ENCODE measurements at regions not wholly inside any gene's neighbourhood (a gene's known extent, or its start where the extent isn't known, plus 50 kb on each side); places are given as distances from the start of the nearest gene placed in this dataset.

DNA sequence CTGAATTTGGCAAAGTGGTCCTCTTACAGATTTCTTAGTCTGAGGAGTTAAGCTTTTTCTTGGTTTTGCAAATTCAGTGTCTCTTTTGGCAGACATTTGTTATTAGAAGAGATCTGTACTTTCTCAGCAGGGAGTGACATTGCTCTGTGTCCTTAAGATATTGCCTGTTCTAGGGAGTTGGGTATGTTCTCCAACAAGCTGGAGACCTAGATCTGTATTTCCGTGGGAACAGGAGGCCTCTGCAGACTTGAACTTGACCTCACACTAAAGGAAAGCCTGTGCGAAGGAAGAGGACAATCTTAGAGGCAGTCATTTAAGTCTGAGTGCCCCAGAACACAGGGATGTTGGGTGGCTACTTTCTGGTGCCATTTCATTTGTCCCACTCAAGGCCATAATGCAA lies 107.0 kb upstream of the ATP8B1 start:
- 74 to 77% methylated on average over 2 of the region's 2 CpGs for WGBS, 2 experiments (ENCODE audit: low coverage in 1 of 2, low lambda C conversion rate in 2 of 2, missing lambda C conversion rate in 2 of 2)
- H4K20me1 ChIP-seq (ENCODE audit: insufficient read depth) = no peaks in the 10 kb centered on the region
- DNase-seq = no peak
- H3K9me3 ChIP-seq (ENCODE audit: low read depth) = no peaks in the 10 kb centered on the region
- no peaks in the 10 kb centered on the region for H3K79me2 ChIP-seq (ENCODE audit: insufficient read depth)
- TF ChIP-seq EZH2phosphoT487 (IDR thresholded peaks at IDR 0.05; ENCODE audit: insufficient read depth, low read depth) (no peak), EZH2 (IDR thresholded peaks at IDR 0.05; ENCODE audit: insufficient read depth, poor library complexity, severe bottlenecking) (no peak)
- H3K4me2 ChIP-seq (ENCODE audit: unreplicated experiment) = peak overlapping the region; percentile 62
- no peaks in the 10 kb centered on the region for H3K36me3 ChIP-seq (ENCODE audit: low read depth)
- peak overlapping the region; percentile 64 for H2AFZ ChIP-seq
- no peak overlapping the region for H3K27ac ChIP-seq
- in situ Hi-C loops (cut with MboI) = no loop called here
- no peak overlapping the region for H3K4me3 ChIP-seq
- H3K9me2 ChIP-seq (ENCODE audit: insufficient read depth) = no peaks in the 10 kb centered on the region
- H3K27me3 ChIP-seq (replicated peaks; ENCODE audit: insufficient read depth) = no peaks in the 10 kb centered on the region
- H3F3A ChIP-seq (ENCODE audit: insufficient read depth) = no peaks in the 10 kb centered on the region
- H3K4me1 ChIP-seq (ENCODE audit: insufficient read depth) = no peaks in the 10 kb centered on the region; the same call in 1 of the 2 replicates
- no peak overlapping the region for H3K9ac ChIP-seq

DNA sequence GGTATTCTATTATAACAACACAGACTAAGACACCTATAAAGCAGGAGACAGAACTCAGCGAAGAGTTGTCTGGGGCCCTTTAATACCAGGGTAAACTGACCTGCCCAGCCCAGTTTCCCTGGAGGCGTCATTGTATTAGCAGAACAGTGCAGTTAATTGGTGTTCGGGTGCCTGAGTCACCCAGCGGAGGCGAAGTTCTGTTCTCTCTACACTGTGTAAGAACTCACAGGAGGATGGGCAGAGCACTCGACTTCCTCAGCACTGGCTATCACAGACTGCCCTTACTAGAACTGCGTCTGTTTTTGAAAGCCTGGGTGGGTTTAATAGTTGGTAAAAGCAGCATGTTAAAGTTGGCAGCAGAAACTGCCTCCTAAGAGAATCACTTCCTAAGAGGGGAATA lies 106.5 kb upstream of the ATP8B1 start:
- Histone ChIP-seq H3K27ac (no peak overlapping the region), H3K36me3 (ENCODE audit: low read depth) (no peaks in the 10 kb centered on the region), H2AFZ (peak overlapping the region; percentile 64), H3K4me2 (ENCODE audit: unreplicated experiment) (peak overlapping the region; percentile 62), H3F3A (ENCODE audit: insufficient read depth) (no peaks in the 10 kb centered on the region), H3K9me2 (ENCODE audit: insufficient read depth) (no peaks in the 10 kb centered on the region), H4K20me1 (ENCODE audit: insufficient read depth) (no peaks in the 10 kb centered on the region), H3K27me3 (replicated peaks; ENCODE audit: insufficient read depth) (no peaks in the 10 kb centered on the region), H3K4me3 (no peak overlapping the region), H3K9me3 (ENCODE audit: low read depth) (no peaks in the 10 kb centered on the region), H3K79me2 (ENCODE audit: insufficient read depth) (no peaks in the 10 kb centered on the region), H3K9ac (no peak overlapping the region), H3K4me1 (ENCODE audit: insufficient read depth) (no peaks in the 10 kb centered on the region; the same call in 1 of the 2 replicates)
- no peak for TF ChIP-seq EZH2phosphoT487 (IDR thresholded peaks at IDR 0.05; ENCODE audit: insufficient read depth, low read depth)
- no peak for TF ChIP-seq EZH2 (IDR thresholded peaks at IDR 0.05; ENCODE audit: insufficient read depth, poor library complexity, severe bottlenecking)
- peak; percentile 73 for DNase-seq
- in situ Hi-C loops (cut with MboI) = no loop called here
- WGBS, 2 experiments (ENCODE audit: low coverage in 1 of 2, low lambda C conversion rate in 2 of 2, missing lambda C conversion rate in 2 of 2) = 33 to 40% methylated on average over 7 of the region's 7 CpGs

- no peak overlapping the region for H3K27ac ChIP-seq
- no peaks in the 10 kb centered on the region; the same call in 1 of the 2 replicates for H3K4me1 ChIP-seq (ENCODE audit: insufficient read depth)
- H3K9me2 ChIP-seq (ENCODE audit: insufficient read depth) = no peaks in the 10 kb centered on the region
- H4K20me1 ChIP-seq (ENCODE audit: insufficient read depth) = no peaks in the 10 kb centered on the region
- H2AFZ ChIP-seq = no peak overlapping the region
- H3K27me3 ChIP-seq (replicated peaks; ENCODE audit: insufficient read depth) = no peaks in the 10 kb centered on the region
- in situ Hi-C loops (cut with MboI) = no loop called here
- H3K9me3 ChIP-seq (ENCODE audit: low read depth) = no peaks in the 10 kb centered on the region
- H3K4me2 ChIP-seq (ENCODE audit: unreplicated experiment) = no peak overlapping the region
- WGBS, 2 experiments (ENCODE audit: low coverage in 1 of 2, low lambda C conversion rate in 2 of 2, missing lambda C conversion rate in 2 of 2) = 13 to 17% methylated on average over 1 of the region's 1 CpG
- H3K9ac ChIP-seq = no peak overlapping the region
- DNase-seq = no peak
- no peak overlapping the region for H3K4me3 ChIP-seq
- H3K36me3 ChIP-seq (ENCODE audit: low read depth) = no peaks in the 10 kb centered on the region
- H3K79me2 ChIP-seq (ENCODE audit: insufficient read depth) = no peaks in the 10 kb centered on the region
- TF ChIP-seq EZH2phosphoT487 (IDR thresholded peaks at IDR 0.05; ENCODE audit: insufficient read depth, low read depth) (no peak), EZH2 (IDR thresholded peaks at IDR 0.05; ENCODE audit: insufficient read depth, poor library complexity, severe bottlenecking) (no peak)
- H3F3A ChIP-seq (ENCODE audit: insufficient read depth) = no peaks in the 10 kb centered on the region
Observed at GRCh38 chr18:57908092-57908491, 105.0 kb upstream of the ATP8B1 start.

GRCh38 chr18:57907550-57907949 lies 104.4 kb upstream of the ATP8B1 start:
- H4K20me1 ChIP-seq (ENCODE audit: insufficient read depth) = no peaks in the 10 kb centered on the region
- DNase-seq = no peak
- TF ChIP-seq EZH2phosphoT487 (IDR thresholded peaks at IDR 0.05; ENCODE audit: insufficient read depth, low read depth) (no peak), EZH2 (IDR thresholded peaks at IDR 0.05; ENCODE audit: insufficient read depth, poor library complexity, severe bottlenecking) (no peak)
- no peaks in the 10 kb centered on the region for H3K9me2 ChIP-seq (ENCODE audit: insufficient read depth)
- WGBS, 2 experiments (ENCODE audit: low coverage in 1 of 2, low lambda C conversion rate in 2 of 2, missing lambda C conversion rate in 2 of 2) = 82 to 91% methylated on average over 4 of the region's 4 CpGs
- H3K4me3 ChIP-seq = no peak overlapping the region
- no peaks in the 10 kb centered on the region for H3F3A ChIP-seq (ENCODE audit: insufficient read depth)
- no peaks in the 10 kb centered on the region for H3K27me3 ChIP-seq (replicated peaks; ENCODE audit: insufficient read depth)
- in situ Hi-C loops (cut with MboI) = no loop called here
- no peaks in the 10 kb centered on the region for H3K9me3 ChIP-seq (ENCODE audit: low read depth)
- H3K4me2 ChIP-seq (ENCODE audit: unreplicated experiment) = no peak overlapping the region
- H2AFZ ChIP-seq = no peak overlapping the region
- H3K36me3 ChIP-seq (ENCODE audit: low read depth) = no peaks in the 10 kb centered on the region
- no peak overlapping the region for H3K9ac ChIP-seq
- no peaks in the 10 kb centered on the region; the same call in 1 of the 2 replicates for H3K4me1 ChIP-seq (ENCODE audit: insufficient read depth)
- no peaks in the 10 kb centered on the region for H3K79me2 ChIP-seq (ENCODE audit: insufficient read depth)
- no peak overlapping the region for H3K27ac ChIP-seq

GRCh38 chr18:57906852-57907251 lies 103.7 kb upstream of the ATP8B1 start:
- no peak for DNase-seq
- Histone ChIP-seq H4K20me1 (ENCODE audit: insufficient read depth) (no peaks in the 10 kb centered on the region), H3K9ac (no peak overlapping the region), H3K9me3 (ENCODE audit: low read depth) (no peaks in the 10 kb centered on the region), H3K4me1 (ENCODE audit: insufficient read depth) (no peaks in the 10 kb centered on the region; the same call in 1 of the 2 replicates), H3F3A (ENCODE audit: insufficient read depth) (no peaks in the 10 kb centered on the region), H3K4me3 (no peak overlapping the region), H2AFZ (no peak overlapping the region), H3K27ac (no peak overlapping the region), H3K4me2 (ENCODE audit: unreplicated experiment) (no peak overlapping the region), H3K27me3 (replicated peaks; ENCODE audit: insufficient read depth) (no peaks in the 10 kb centered on the region), H3K79me2 (ENCODE audit: insufficient read depth) (no peaks in the 10 kb centered on the region), H3K36me3 (ENCODE audit: low read depth) (no peaks in the 10 kb centered on the region), H3K9me2 (ENCODE audit: insufficient read depth) (no peaks in the 10 kb centered on the region)
- 85 to 90% methylated on average over 5 of the region's 5 CpGs for WGBS, 2 experiments (ENCODE audit: low coverage in 1 of 2, low lambda C conversion rate in 2 of 2, missing lambda C conversion rate in 2 of 2)
- in situ Hi-C loops (cut with MboI) = no loop called here
- TF ChIP-seq EZH2phosphoT487 (IDR thresholded peaks at IDR 0.05; ENCODE audit: insufficient read depth, low read depth) (no peak), EZH2 (IDR thresholded peaks at IDR 0.05; ENCODE audit: insufficient read depth, poor library complexity, severe bottlenecking) (no peak)

All from GM23248 (cell line).